Activated CD8-positive, alpha-beta memory T cell treated with anti-CD3 and anti-CD28 coated beads, Interleukin-2, amount 10 ng/mL, durations not matched to agents 7 days and 5 days (primary cell): ENCODE measurements at regions not wholly inside any gene's neighbourhood (a gene's known extent, or its start where the extent isn't known, plus 50 kb on each side); places are given as distances from the start of the nearest gene placed in this dataset.

Experiments
- ATAC-seq: fragments of 150-1000 bp; cut with Tn5 transposase; one replicate; pipeline ENCODE4 v1.10.0; 2021; ENCODE audit warnings: moderate library complexity
- CTCF ChIA-PET: fragments of 350-600 bp; sonication (Branson Sonifier 250); formaldehyde crosslinking; loops from one replicate; lab custom pipeline; 2021; ENCODE audit warnings: antibody characterized with exemption; lab: Charles Lee
- DNase-seq: peaks from one replicate; pipeline ENCODE4 v3.0.0-alpha.2; 2020
- H3K27ac Mint-ChIP-seq: one replicate; pipeline ENCODE4 v1.8.0; 2021; ENCODE audit warnings: mild to moderate bottlenecking, mixed read lengths
- H3K27me3 Mint-ChIP-seq: one replicate; pipeline ENCODE4 v1.8.0; 2021; ENCODE audit warnings: mixed read lengths
- H3K36me3 Mint-ChIP-seq: one replicate; pipeline ENCODE4 v1.8.0; 2021; ENCODE audit warnings: mild to moderate bottlenecking, mixed read lengths
- H3K4me1 Mint-ChIP-seq: one replicate; pipeline ENCODE4 v1.8.0; 2021; ENCODE audit warnings: mixed read lengths
- H3K4me3 Mint-ChIP-seq: one replicate; pipeline ENCODE4 v1.8.0; 2021; ENCODE audit warnings: mild to moderate bottlenecking, moderate library complexity, mixed read lengths
- H3K9me3 Mint-ChIP-seq: one replicate; pipeline ENCODE4 v1.8.0; 2022; ENCODE audit warnings: low read depth, mixed read lengths

DNA sequence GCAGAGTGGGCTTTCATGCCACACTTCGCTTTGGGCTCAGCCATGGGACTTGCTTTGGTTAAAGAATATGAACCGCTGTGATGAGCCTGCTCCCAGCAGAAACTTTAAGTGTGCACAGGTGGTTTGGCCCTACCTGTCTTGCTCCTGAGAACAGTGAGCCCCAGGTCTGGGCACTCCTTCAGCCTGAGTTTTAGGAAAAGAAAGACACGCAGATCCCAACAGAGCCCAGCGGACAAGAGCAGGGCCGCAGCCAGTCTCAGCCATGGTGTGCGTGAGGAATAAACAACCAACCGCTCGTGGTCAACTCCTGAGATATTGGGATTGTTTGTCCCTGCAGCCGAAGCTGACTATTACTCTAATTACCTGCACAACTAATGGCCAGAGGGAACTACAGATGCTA lies 217.1 kb upstream of the C1orf174 start:
- ATAC-seq (no peak), DNase-seq (no peak)
- H3K4me1 Mint-ChIP-seq = no peaks in the 10 kb centered on the region
- CTCF ChIA-PET = no interaction called here
- peaks cover 2% of the 10 kb centered on the region for H3K9me3 Mint-ChIP-seq
- no peak overlapping the region for H3K27ac Mint-ChIP-seq
- H3K36me3 Mint-ChIP-seq = no peaks in the 10 kb centered on the region
- no peaks in the 10 kb centered on the region for H3K27me3 Mint-ChIP-seq
- no peak overlapping the region for H3K4me3 Mint-ChIP-seq

DNA sequence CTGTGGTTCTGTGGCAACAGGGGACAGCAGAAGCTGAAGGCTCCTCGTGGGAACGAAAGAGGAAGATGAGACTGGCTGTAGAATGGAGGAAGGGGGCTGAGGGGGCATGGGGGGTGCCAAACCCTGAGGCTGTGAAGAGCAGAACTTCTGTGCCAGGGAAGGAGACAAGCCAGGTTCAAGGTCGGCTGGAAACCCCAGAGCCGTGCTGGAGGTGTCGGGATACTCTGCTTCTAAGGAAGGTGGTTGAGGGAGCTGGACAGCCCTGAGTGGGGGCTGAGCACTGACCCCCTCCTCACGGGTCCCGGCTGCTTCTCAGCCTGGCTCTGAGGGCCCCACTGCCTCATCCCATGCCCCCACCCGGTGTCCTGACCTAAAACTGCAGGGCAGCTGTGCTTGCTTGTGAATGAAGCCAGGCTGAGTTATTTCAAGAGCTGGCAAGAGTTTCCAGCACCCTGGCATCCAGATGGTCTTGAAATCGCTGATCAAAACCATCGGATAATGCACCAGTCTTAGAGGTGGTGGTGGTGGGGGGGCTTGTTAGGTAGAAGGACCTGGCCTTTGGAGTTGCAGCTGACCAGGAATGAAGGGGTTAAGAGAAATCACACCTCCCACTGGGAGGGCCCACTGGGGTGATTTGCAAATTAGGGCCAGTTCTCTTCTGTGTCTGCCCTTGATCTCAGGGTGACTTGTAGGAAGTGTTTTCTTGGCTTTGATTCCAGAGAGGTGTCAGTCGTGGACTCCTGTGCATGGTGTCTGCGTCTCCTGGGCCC lies 218.9 kb upstream of the C1orf174 start:
- Mint-ChIP-seq H3K27me3 (no peaks in the 10 kb centered on the region), H3K4me3 (no peak overlapping the region), H3K9me3 (peaks cover 2% of the 10 kb centered on the region), H3K36me3 (no peaks in the 10 kb centered on the region), H3K4me1 (no peaks in the 10 kb centered on the region), H3K27ac (no peak overlapping the region)
- no peak for ATAC-seq
- CTCF ChIA-PET = no interaction called here
- DNase-seq = no peak

DNA sequence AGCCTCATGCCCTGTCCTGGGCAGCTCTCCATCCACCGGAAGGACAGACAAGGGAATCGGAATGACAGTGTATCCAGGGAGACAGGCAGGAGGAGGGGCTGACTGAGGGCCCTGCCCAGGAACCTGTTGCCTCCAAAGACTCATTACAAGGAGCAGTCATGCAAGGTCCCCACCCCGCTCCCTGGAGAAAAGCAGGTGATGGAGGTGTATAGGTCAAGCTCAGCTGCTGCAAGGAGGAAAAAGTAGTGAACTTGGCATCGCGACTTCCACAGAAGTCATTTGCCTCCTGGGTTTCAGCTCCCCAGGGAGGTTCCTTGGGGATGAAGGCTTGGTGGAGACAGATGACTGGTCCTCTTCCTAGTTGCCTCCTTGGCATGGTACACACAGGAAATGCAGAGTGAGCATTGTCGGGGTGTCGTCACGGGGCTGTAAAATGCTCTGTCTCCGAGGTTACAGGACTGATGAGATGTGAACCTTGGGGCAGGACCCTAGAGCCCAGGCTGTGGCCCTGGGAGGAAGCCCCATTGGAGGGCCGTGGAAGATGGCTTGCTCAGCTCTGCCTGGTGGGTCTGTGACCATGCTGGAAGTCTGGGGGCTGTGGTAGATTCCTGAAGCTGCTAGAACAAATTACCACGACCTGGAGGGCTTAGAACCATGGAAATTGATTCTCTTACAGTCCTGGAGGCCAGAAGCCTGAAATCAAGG lies 219.6 kb upstream of the C1orf174 start:
- no peak overlapping the region for H3K27ac Mint-ChIP-seq
- no peaks in the 10 kb centered on the region for H3K36me3 Mint-ChIP-seq
- no peak for ATAC-seq
- CTCF ChIA-PET = no interaction called here
- H3K27me3 Mint-ChIP-seq = no peaks in the 10 kb centered on the region
- DNase-seq = no peak
- H3K4me3 Mint-ChIP-seq = no peak overlapping the region
- H3K4me1 Mint-ChIP-seq = no peaks in the 10 kb centered on the region
- H3K9me3 Mint-ChIP-seq = no peaks in the 10 kb centered on the region

DNA sequence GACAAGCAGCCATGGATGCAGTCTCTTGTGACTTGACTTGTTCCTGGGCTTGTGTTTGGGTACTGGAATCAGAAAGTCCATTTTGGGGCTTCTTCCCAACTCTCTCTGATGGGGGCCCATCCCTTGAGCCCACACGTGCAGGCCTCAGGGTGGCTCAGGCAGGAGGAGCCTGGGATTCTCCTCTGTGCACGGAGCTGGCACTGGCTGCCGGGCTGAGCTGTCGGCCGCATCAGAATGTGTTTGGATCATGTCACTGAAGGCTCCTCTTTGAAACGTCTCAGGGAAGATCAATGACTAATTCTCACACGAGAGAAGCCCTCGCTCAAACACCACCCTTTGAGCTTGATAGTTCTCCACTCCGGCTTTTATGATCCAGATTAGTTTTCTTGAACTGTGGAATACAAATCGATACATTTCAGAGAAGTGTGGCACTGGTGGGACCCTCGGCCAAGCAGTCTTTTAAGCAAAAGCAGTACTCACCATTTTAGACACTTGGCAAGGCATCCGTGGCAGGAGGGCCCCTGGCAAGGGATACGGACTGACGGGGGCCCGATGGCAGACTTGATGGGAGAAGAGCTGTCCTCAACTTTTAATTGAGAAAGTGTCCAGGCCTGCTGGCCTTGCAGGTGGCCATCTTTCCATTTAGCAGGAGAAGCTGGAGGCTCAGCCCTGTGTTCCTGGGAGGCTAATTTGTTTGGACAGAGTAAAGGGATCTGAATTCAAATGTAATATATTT lies 220.7 kb upstream of the C1orf174 start:
- Mint-ChIP-seq H3K4me1 (no peaks in the 10 kb centered on the region), H3K36me3 (no peaks in the 10 kb centered on the region), H3K27ac (no peak overlapping the region), H3K9me3 (no peaks in the 10 kb centered on the region), H3K4me3 (no peak overlapping the region), H3K27me3 (no peaks in the 10 kb centered on the region)
- DNase-seq (no peak), ATAC-seq (no peak)
- CTCF ChIA-PET = no interaction called here

DNA sequence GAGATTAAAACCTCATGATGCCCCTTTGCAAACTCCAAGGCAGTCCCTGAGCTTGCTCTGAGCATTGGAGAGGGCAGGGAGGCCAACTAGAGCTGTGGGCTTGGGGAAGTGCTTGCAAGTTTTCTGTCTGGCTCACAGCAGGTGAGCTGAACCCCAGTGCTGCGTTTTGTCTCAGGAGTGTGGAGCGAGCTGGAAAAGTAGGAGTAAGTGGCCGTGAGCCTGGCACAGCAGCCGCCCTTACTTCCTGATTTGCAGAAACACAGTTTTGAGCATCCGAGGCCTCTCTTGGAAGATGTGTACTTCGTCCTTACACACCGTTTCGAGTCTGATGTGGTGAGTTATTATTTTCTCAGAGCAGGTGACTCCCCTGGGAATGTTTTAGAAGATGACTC lies 221.2 kb upstream of the C1orf174 start:
- no peak for DNase-seq
- no peak for ATAC-seq
- no peaks in the 10 kb centered on the region for H3K4me1 Mint-ChIP-seq

DNA sequence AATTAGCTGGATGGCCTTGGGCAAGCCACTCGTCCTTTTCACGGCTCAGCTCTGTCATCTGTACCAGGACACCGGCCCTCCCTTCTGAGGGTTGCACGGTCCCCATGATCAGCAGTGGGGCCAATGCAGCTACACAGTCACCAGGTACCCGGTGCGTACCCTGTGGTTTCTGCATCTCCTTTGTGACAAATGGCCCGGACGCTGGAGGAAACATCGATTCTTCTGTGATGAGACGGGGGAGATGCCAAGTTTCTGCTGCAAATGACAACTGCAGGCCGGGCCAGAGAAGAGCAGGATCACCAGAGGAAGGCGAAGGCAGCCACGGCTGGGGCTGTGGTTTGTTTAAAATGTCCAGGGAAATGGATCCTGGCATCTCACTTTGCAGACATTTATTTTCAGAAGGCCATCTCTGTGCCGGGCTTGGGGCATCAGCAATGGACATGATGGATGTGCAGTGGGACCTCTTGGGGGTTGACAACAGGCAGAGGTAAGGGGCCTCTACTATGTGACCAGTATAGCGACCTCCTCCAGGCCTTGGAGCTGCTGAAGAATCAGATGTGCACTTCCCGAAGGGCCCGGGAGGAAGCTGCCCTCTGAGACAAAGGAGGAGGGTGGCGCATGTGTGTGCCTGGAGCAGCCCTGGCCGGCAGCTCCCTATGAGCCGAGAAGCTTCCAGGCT lies 221.9 kb upstream of the C1orf174 start:
- Mint-ChIP-seq H3K36me3 (no peaks in the 10 kb centered on the region), H3K27me3 (no peaks in the 10 kb centered on the region), H3K9me3 (no peaks in the 10 kb centered on the region), H3K27ac (no peak overlapping the region), H3K4me1 (no peaks in the 10 kb centered on the region), H3K4me3 (no peak overlapping the region)
- CTCF ChIA-PET = no interaction called here
- DNase-seq = no peak
- no peak for ATAC-seq

More for the DNA sequence above, 221.2 kb upstream of the C1orf174 start:
- Mint-ChIP-seq H3K4me3 (no peak overlapping the region), H3K9me3 (no peaks in the 10 kb centered on the region), H3K36me3 (no peaks in the 10 kb centered on the region), H3K27me3 (no peaks in the 10 kb centered on the region), H3K27ac (no peak overlapping the region)
- CTCF ChIA-PET = no interaction called here

DNA sequence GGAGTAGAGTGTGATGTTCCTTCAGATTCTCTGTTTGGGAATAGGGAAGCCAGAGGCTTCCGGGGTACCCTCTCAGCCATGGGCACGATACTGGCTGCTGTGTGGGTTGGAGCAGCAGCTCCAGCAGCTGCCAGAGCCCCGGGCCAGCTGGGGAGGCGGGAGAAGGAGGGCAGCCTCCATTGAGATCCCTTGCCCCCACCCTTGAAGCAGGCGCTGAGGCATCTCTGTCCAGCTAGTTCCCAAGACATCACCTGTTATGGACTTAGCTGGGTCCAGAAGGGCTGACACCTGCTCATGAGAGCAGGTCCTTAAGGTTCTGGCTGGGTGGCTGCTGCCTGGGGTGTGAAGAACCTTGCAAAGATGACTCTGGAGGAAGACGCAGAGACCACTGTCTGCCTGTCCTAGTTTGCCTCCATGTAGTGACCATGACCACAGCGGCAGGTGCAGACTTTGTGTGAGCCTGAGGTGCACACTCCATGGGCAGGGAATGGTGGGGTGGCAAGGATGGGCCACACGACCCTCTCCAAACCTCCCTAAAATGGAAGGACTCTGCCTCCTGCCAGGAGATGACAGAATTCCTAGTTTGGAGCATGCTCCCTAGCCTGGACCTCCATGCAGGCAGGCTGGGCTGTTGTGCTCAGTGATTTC lies 222.6 kb upstream of the C1orf174 start:
- H3K27me3 Mint-ChIP-seq = no peaks in the 10 kb centered on the region

DNA sequence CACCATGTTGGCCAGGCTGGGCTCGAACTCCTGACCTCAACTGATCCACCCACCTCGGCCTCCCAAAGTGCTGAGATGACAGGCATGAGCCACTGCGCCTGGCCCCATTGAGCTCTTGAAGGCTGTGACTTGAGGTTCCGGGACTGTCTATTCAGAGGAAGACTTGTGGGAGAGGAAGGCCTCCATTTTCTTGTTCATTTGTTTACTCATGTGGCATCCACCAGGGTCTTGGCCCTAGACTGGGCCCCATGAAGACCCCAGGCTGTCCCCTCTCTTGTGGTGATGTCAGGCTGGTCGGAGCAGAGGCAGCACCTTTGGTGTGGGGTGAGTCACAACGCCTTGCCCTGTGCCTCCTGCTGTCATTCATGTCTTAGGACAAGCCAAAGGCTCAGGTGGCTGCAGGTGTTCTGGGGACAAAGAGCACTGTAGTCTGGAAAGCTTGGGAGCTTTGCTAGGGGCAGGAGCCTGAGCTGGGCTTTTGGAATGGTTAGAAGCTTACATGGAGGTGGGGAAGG lies 224.6 kb upstream of the C1orf174 start:
- ATAC-seq = no peak

More for the DNA sequence above, 222.6 kb upstream of the C1orf174 start:
- CTCF ChIA-PET = no interaction called here
- no peak overlapping the region for H3K27ac Mint-ChIP-seq
- DNase-seq (no peak), ATAC-seq (no peak)
- H3K36me3 Mint-ChIP-seq = no peaks in the 10 kb centered on the region
- H3K4me3 Mint-ChIP-seq = no peak overlapping the region
- no peaks in the 10 kb centered on the region for H3K9me3 Mint-ChIP-seq
- H3K4me1 Mint-ChIP-seq = no peaks in the 10 kb centered on the region

DNA sequence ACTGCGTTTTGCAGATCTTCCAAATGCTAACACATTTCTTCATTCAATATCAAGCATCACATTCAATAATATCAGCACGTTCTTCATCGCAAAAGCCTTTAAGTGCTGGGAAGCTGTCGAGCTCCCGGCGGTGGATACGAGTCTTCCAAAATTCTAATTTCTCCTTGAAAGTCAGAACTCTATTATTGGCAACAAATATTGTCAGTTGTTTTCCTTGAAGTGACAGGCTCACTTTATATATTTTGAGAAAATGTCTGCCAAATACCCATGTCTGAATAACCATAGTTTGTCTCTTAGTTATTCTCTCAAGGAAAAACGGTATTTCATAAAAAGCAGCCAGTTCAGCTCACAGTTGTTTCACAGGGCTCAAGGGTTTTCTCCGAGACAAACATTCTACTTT lies 226.2 kb upstream of the C1orf174 start:
- H3K4me1 Mint-ChIP-seq = no peaks in the 10 kb centered on the region
- no peaks in the 10 kb centered on the region for H3K36me3 Mint-ChIP-seq
- no peak overlapping the region for H3K27ac Mint-ChIP-seq
- no peak overlapping the region for H3K4me3 Mint-ChIP-seq
- ATAC-seq (no peak), DNase-seq (no peak)
- CTCF ChIA-PET = no interaction called here
- H3K9me3 Mint-ChIP-seq = no peaks in the 10 kb centered on the region
- H3K27me3 Mint-ChIP-seq = no peaks in the 10 kb centered on the region

More for the DNA sequence above, 224.6 kb upstream of the C1orf174 start:
- Mint-ChIP-seq H3K4me3 (no peak overlapping the region), H3K9me3 (no peaks in the 10 kb centered on the region), H3K27ac (no peak overlapping the region), H3K4me1 (no peaks in the 10 kb centered on the region), H3K36me3 (no peaks in the 10 kb centered on the region), H3K27me3 (no peaks in the 10 kb centered on the region)
- CTCF ChIA-PET = no interaction called here
- no peak for DNase-seq

DNA sequence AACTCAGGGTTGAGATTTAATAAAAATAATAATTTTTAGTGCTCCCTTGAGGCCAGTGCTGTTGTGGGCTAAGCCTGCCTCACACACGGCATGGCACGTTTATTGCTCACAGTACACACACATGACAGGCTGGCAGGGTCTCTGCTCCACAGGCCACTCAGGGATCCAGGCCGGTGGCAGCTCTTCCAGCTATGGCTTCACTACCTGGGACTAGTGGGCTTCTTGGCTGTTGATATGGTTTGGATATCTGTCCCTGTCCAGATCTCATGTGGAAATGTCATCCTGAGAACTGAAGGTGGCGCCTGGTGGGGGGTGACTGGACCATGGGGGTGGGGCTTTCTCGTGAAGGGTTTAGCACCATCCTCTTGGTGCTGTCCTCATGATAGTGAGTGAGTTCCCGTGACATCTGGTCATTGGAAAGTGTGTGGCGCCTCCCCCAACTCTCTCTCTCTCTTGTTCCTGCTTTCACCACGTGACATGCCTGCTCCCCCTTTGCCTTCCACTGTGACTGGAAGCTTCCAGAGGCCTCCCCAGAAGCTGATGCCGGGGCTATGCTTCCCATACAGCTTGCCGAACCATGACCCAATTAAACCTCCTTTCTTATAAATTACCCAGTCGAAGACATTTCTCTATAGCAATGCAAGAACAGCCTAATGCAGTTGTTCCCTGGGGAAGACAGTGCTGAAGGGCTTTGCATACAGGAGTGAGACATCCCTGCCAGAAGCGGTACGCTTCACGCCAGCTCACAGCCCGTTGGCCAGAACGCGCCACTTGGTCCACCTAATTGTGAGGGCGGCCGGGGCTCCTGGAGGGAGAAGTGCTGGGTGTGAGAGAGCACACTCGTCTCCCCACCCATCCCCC lies 226.9 kb upstream of the C1orf174 start:
- Mint-ChIP-seq H3K27me3 (no peaks in the 10 kb centered on the region), H3K4me3 (no peak overlapping the region), H3K27ac (no peak overlapping the region), H3K4me1 (no peaks in the 10 kb centered on the region), H3K9me3 (no peaks in the 10 kb centered on the region), H3K36me3 (no peaks in the 10 kb centered on the region)
- DNase-seq (no peak), ATAC-seq (no peak)
- CTCF ChIA-PET = no interaction called here

DNA sequence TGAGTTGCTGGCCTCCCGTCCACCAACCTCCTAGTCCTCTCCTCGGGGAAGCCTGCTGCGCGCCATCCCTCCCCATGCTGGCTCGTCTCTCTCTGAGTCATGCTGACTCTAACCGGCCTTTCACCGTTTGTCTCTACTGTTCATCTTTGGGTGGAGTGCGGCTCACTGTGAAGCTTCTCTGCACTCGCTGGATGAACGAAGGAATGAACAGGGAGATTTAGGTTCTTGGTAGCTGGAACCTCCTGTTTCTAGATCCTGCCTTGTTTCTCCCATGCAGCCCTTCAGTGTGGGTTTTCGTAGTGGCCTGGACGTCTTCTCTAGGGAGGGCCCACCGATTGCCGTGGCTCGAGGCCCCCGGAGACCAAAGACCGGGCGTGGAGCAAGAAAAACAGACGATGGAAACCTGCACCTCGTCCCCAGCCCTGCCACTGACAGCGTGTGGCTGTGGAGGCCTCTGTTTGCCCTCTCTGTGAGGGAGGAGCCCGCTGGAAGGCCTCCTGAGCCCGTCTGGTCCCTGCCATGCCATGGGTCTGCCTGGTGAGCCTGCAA lies 227.6 kb upstream of the C1orf174 start:
- H3K4me3 Mint-ChIP-seq = no peak overlapping the region
- no peaks in the 10 kb centered on the region for H3K36me3 Mint-ChIP-seq
- no peak overlapping the region for H3K27ac Mint-ChIP-seq
- ATAC-seq (no peak), DNase-seq (no peak)
- CTCF ChIA-PET = no interaction called here
- H3K27me3 Mint-ChIP-seq = no peaks in the 10 kb centered on the region
- H3K4me1 Mint-ChIP-seq = no peaks in the 10 kb centered on the region
- H3K9me3 Mint-ChIP-seq = no peaks in the 10 kb centered on the region

DNA sequence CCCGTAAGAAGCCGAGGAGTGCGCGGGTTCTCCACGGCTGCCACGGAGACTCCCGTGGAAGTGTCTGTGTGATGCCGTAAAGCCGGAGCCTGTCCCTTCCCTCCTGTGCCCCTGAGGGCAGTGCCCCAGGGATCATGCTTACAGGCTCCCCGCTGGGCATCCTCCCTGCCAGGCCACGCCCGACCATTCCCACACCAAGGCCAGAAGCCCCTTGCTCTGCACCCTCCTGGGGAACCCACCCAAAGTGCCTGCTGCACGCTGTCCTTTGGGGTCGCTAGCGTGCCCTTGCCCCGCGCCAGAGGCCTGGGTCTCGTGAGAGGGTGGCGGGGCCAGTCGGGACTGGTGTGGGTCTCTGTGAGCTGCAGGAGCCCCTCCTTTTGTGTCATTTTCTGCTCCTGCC lies 228.5 kb upstream of the C1orf174 start:
- Mint-ChIP-seq H3K27me3 (no peaks in the 10 kb centered on the region), H3K4me3 (no peak overlapping the region), H3K36me3 (no peaks in the 10 kb centered on the region), H3K4me1 (no peaks in the 10 kb centered on the region), H3K9me3 (no peaks in the 10 kb centered on the region), H3K27ac (no peak overlapping the region)
- CTCF ChIA-PET = no interaction called here
- DNase-seq (no peak), ATAC-seq (no peak)
